ENCODE measurements at regions not wholly inside any gene's neighbourhood (a gene's known extent, or its start where the extent isn't known, plus 50 kb on each side); places are given as distances from the start of the nearest gene placed in this dataset.

GRCh38 chr5:125970631-125971307 is 452.4 kb upstream of the GRAMD2B start:
- no peaks in the 10 kb centered on the region for H3K9me3 ChIP-seq (ENCODE audit: control insufficient read depth in 4 of 4, low read length in 3 of 4)
- WGBS: 58% methylated on average over 7 of the region's 7 CpGs
- no peak for DNase-seq (ENCODE audit: low spot score)
- H3K36me3 ChIP-seq (ENCODE audit: control insufficient read depth in 4 of 4, insufficient read depth in 3 of 4, low read depth in 1 of 4, low read length in 3 of 4): no peaks in the 10 kb centered on the region
- no peaks in the 10 kb centered on the region for H3K4me1 ChIP-seq (ENCODE audit: control insufficient read depth in 4 of 4, insufficient read depth in 4 of 4, low read length in 3 of 4)
- no peaks in the 10 kb centered on the region for H3K27me3 ChIP-seq (ENCODE audit: control insufficient read depth in 4 of 4, insufficient read depth in 4 of 4, low read length in 3 of 4)
- no peak overlapping the region for H3K4me3 ChIP-seq (ENCODE audit: low read depth in 1 of 3, low read length in 3 of 3)
- no peak overlapping the region for H3K27ac ChIP-seq (ENCODE audit: low read depth in 1 of 2, low read length in 2 of 2)
- TF ChIP-seq SP1 (IDR thresholded peaks at IDR 0.05) (no peak), JUND (IDR thresholded peaks at IDR 0.05) (no peak), CTCF (IDR thresholded peaks at IDR 0.05; ENCODE audit: low read depth, low read length, missing input control) (no peak), EGR1 (IDR thresholded peaks at IDR 0.05; ENCODE audit: low read depth in 2 of 2) (no peak), NR2F2 (IDR thresholded peaks at IDR 0.05) (no peak), TAF1 (conservative IDR thresholded peaks at IDR 0.05) (no peak), FOXA1 (IDR thresholded peaks at IDR 0.05) (no peak), RXRA (IDR thresholded peaks at IDR 0.05) (no peak), YY1 (IDR thresholded peaks at IDR 0.05) (no peak), GABPA (IDR thresholded peaks at IDR 0.05 in 1 of 2, conservative IDR thresholded peaks at IDR 0.05 in 1 of 2) (no peak), ATF3 (IDR thresholded peaks at IDR 0.05) (no peak), FOXA2 (IDR thresholded peaks at IDR 0.05) (no peak), RAD21 (IDR thresholded peaks at IDR 0.05) (no peak), HNF4G (IDR thresholded peaks at IDR 0.05) (no peak), HNF4A (conservative IDR thresholded peaks at IDR 0.05) (no peak)
- TF ChIP-seq, protein P1, sequence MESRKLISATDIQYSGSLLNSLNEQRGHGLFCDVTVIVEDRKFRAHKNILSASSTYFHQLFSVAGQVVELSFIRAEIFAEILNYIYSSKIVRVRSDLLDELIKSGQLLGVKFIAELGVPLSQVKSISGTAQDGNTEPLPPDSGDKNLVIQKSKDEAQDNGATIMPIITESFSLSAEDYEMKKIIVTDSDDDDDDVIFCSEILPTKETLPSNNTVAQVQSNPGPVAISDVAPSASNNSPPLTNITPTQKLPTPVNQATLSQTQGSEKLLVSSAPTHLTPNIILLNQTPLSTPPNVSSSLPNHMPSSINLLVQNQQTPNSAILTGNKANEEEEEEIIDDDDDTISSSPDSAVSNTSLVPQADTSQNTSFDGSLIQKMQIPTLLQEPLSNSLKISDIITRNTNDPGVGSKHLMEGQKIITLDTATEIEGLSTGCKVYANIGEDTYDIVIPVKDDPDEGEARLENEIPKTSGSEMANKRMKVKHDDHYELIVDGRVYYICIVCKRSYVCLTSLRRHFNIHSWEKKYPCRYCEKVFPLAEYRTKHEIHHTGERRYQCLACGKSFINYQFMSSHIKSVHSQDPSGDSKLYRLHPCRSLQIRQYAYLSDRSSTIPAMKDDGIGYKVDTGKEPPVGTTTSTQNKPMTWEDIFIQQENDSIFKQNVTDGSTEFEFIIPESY (IDR thresholded peaks at IDR 0.05): no peak
- TF ChIP-seq, protein P2, sequence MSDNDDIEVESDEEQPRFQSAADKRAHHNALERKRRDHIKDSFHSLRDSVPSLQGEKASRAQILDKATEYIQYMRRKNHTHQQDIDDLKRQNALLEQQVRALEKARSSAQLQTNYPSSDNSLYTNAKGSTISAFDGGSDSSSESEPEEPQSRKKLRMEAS (IDR thresholded peaks at IDR 0.05): no peak
- TF ChIP-seq, protein P3, sequence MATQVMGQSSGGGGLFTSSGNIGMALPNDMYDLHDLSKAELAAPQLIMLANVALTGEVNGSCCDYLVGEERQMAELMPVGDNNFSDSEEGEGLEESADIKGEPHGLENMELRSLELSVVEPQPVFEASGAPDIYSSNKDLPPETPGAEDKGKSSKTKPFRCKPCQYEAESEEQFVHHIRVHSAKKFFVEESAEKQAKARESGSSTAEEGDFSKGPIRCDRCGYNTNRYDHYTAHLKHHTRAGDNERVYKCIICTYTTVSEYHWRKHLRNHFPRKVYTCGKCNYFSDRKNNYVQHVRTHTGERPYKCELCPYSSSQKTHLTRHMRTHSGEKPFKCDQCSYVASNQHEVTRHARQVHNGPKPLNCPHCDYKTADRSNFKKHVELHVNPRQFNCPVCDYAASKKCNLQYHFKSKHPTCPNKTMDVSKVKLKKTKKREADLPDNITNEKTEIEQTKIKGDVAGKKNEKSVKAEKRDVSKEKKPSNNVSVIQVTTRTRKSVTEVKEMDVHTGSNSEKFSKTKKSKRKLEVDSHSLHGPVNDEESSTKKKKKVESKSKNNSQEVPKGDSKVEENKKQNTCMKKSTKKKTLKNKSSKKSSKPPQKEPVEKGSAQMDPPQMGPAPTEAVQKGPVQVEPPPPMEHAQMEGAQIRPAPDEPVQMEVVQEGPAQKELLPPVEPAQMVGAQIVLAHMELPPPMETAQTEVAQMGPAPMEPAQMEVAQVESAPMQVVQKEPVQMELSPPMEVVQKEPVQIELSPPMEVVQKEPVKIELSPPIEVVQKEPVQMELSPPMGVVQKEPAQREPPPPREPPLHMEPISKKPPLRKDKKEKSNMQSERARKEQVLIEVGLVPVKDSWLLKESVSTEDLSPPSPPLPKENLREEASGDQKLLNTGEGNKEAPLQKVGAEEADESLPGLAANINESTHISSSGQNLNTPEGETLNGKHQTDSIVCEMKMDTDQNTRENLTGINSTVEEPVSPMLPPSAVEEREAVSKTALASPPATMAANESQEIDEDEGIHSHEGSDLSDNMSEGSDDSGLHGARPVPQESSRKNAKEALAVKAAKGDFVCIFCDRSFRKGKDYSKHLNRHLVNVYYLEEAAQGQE (IDR thresholded peaks at IDR 0.05): no peak
- no peak overlapping the region for H3K9ac ChIP-seq (ENCODE audit: low read depth in 1 of 2, low read length in 2 of 2)

Measured in liver (tissue), 8 donors.